Smooth muscle cell (in vitro differentiated cells): ENCODE measurements at regions not wholly inside any gene's neighbourhood (a gene's known extent, or its start where the extent isn't known, plus 50 kb on each side); places are given as distances from the start of the nearest gene placed in this dataset.

ENCODE experiments used
- DNase-seq: peaks from one replicate; lab custom pipeline; 2025; ENCODE audit not compliant: unreplicated experiment; lab: John Stamatoyannopoulos, UW
- H2AFZ ChIP-seq: fragments of 200-600 bp; sonication (generic); 2 replicates; pipeline ENCODE4 v1.6.0; 2016; ENCODE audit warnings: antibody characterized with exemption, low read depth, mild to moderate bottlenecking
- H3F3A ChIP-seq: fragments of 200-600 bp; sonication (generic); 2 replicates; pipeline ENCODE4 v1.6.0; 2017; ENCODE audit warnings: antibody characterized with exemption, low read depth
- H3K27ac ChIP-seq: fragments of 200-600 bp; sonication (generic); 2 replicates; pipeline ENCODE4 v1.5.1; 2016; ENCODE audit warnings: low read depth, mild to moderate bottlenecking
- H3K27me3 ChIP-seq: fragments of 200-600 bp; sonication (generic); 2 replicates; pipeline ENCODE4 v1.6.1; 2016; ENCODE audit warnings: low read depth, mild to moderate bottlenecking
- H3K36me3 ChIP-seq: fragments of 200-600 bp; sonication (generic); 2 replicates; pipeline ENCODE4 v1.5.1; 2016; ENCODE audit warnings: low read depth
- H3K4me1 ChIP-seq: fragments of 200-600 bp; sonication (generic); 2 replicates; pipeline ENCODE4 v1.5.1; 2016; ENCODE audit warnings: low read depth
- H3K4me2 ChIP-seq: fragments of 200-600 bp; sonication (generic); 2 replicates; pipeline ENCODE4 v1.6.0; 2016; ENCODE audit warnings: mild to moderate bottlenecking
- H3K4me3 ChIP-seq: fragments of 200-600 bp; sonication (generic); 2 replicates; pipeline ENCODE4 v1.5.1; 2016; ENCODE audit warnings: mild to moderate bottlenecking
- H3K79me2 ChIP-seq: fragments of 200-600 bp; sonication (generic); 2 replicates; pipeline ENCODE4 v1.6.0; 2016; ENCODE audit warnings: low read depth, mild to moderate bottlenecking
- H3K9ac ChIP-seq: fragments of 200-600 bp; sonication (generic); 2 replicates; pipeline ENCODE4 v1.6.0; 2016; ENCODE audit warnings: low read depth
- H3K9me3 ChIP-seq: fragments of 200-600 bp; sonication (generic); replicated peaks from 2 replicates; pipeline ENCODE4 v1.5.1; 2016; ENCODE audit warnings: low read depth
- H4K20me1 ChIP-seq: fragments of 200-600 bp; sonication (generic); 2 replicates; pipeline ENCODE4 v1.6.0; 2016; ENCODE audit warnings: low read depth
- CTCF ChIP-seq: fragments of 200-600 bp; sonication (generic); IDR thresholded peaks from 2 replicates; pipeline ENCODE4 v1.5.1; 2017; ENCODE audit warnings: borderline replicate concordance, mild to moderate bottlenecking, antibody characterized with exemption; ENCODE audit not compliant: insufficient read depth, poor library complexity, severe bottlenecking
- WGBS: methylation state at CpG from one replicate; pipeline ENCODE4 v1.1.7; 2016; ENCODE audit warnings: low lambda C conversion rate; 5-methylcytosine and 5-hydroxymethylcytosine counted together

GRCh38 chr9:88233091-88233490 lies 94.8 kb upstream of the SPATA31C2 start:
- Histone ChIP-seq H3K9ac (no peak overlapping the region), H3K4me2 (no peak overlapping the region), H3F3A (no peaks in the 10 kb centered on the region), H3K9me3 (no peaks in the 10 kb centered on the region), H3K36me3 (no peaks in the 10 kb centered on the region), H4K20me1 (no peaks in the 10 kb centered on the region), H3K27ac (no peak overlapping the region), H2AFZ (no peak overlapping the region), H3K4me3 (no peak overlapping the region), H3K4me1 (no peaks in the 10 kb centered on the region), H3K79me2 (no peaks in the 10 kb centered on the region), H3K27me3 (no peaks in the 10 kb centered on the region)
- no peak for DNase-seq
- 32% methylated on average over 2 of the region's 2 CpGs for WGBS
- TF ChIP-seq CTCF: no peak

- DNase-seq: no peak
- H3K4me2 ChIP-seq: no peak overlapping the region
- H3K27me3 ChIP-seq: no peaks in the 10 kb centered on the region
- H3K9ac ChIP-seq: no peak overlapping the region
- no peaks in the 10 kb centered on the region for H3K4me1 ChIP-seq
- H3K27ac ChIP-seq: no peak overlapping the region
- no peaks in the 10 kb centered on the region for H3K9me3 ChIP-seq
- H3K79me2 ChIP-seq: no peaks in the 10 kb centered on the region
- no peak overlapping the region for H3K4me3 ChIP-seq
- WGBS: 91% methylated on average over 2 of the region's 2 CpGs
- TF ChIP-seq CTCF: no peak
- H2AFZ ChIP-seq: no peak overlapping the region
- no peaks in the 10 kb centered on the region for H3K36me3 ChIP-seq
- H4K20me1 ChIP-seq: no peaks in the 10 kb centered on the region
- H3F3A ChIP-seq: no peaks in the 10 kb centered on the region
These were observed 92.3 kb upstream of the SPATA31C2 start for GRCh38 chr9:88230612-88231011.

GRCh38 chr9:88229434-88229833 lies 91.2 kb upstream of the SPATA31C2 start:
- no peaks in the 10 kb centered on the region for H3K27me3 ChIP-seq
- DNase-seq: no peak
- H4K20me1 ChIP-seq: no peaks in the 10 kb centered on the region
- no peak for TF ChIP-seq CTCF
- no peaks in the 10 kb centered on the region for H3K79me2 ChIP-seq
- H2AFZ ChIP-seq: no peak overlapping the region
- H3K9me3 ChIP-seq: no peaks in the 10 kb centered on the region
- WGBS: 91% methylated on average over 2 of the region's 2 CpGs
- no peak overlapping the region for H3K4me2 ChIP-seq
- H3K36me3 ChIP-seq: no peaks in the 10 kb centered on the region
- H3K9ac ChIP-seq: no peak overlapping the region
- no peak overlapping the region for H3K27ac ChIP-seq
- H3K4me3 ChIP-seq: no peak overlapping the region
- H3F3A ChIP-seq: no peaks in the 10 kb centered on the region
- no peaks in the 10 kb centered on the region for H3K4me1 ChIP-seq

GRCh38 chr9:88224938-88225337 lies 86.7 kb upstream of the SPATA31C2 start:
- Histone ChIP-seq H3F3A (no peaks in the 10 kb centered on the region), H3K27me3 (no peaks in the 10 kb centered on the region)

More at GRCh38 chr9:88224938-88225337, 86.7 kb upstream of the SPATA31C2 start:
- H3K79me2 ChIP-seq: no peaks in the 10 kb centered on the region
- no peaks in the 10 kb centered on the region for H4K20me1 ChIP-seq
- no peak for TF ChIP-seq CTCF
- no peak for DNase-seq
- no peak overlapping the region for H3K4me2 ChIP-seq
- no peaks in the 10 kb centered on the region for H3K36me3 ChIP-seq
- H3K9ac ChIP-seq: no peak overlapping the region
- WGBS: 78% methylated on average over 6 of the region's 6 CpGs
- H3K27ac ChIP-seq: no peak overlapping the region
- no peaks in the 10 kb centered on the region for H3K4me1 ChIP-seq
- H2AFZ ChIP-seq: no peak overlapping the region
- H3K9me3 ChIP-seq: no peaks in the 10 kb centered on the region
- H3K4me3 ChIP-seq: no peak overlapping the region
